OCI-LY7 (cell line): ENCODE measurements at regions not wholly inside any gene's neighbourhood (a gene's known extent, or its start where the extent isn't known, plus 50 kb on each side); places are given as distances from the start of the nearest gene placed in this dataset.

Experiments
- BruUV-seq: library from RNA; stranded (reverse); fragments of 400-500 nt; replicated peaks from 2 replicates; lab custom pipeline; 2021; lab: Mats Ljungman, UMichigan
- CTCF ChIA-PET: fragments of 300-600 bp; sonication (Branson Sonifier 250); formaldehyde crosslinking; loops from one replicate; lab custom pipeline; 2022; ENCODE audit warnings: antibody characterized with exemption; ENCODE audit not compliant: unreplicated experiment; lab: Charles Lee
- POLR2A ChIA-PET: fragments of 300-600 bp; sonication (Branson Sonifier 250); formaldehyde crosslinking; loops from one replicate; lab custom pipeline; 2022; ENCODE audit warnings: antibody characterized with exemption; lab: Charles Lee
- DNase-seq: peaks from one replicate; pipeline ENCODE4 v3.0.0-alpha.2; 2015; ENCODE audit warnings: low spot score
- H2AFZ ChIP-seq: fragments of 200-600 bp; sonication (generic), shearing (Covaris generic); 2 replicates; pipeline ENCODE4 v1.6.1; 2014; ENCODE audit warnings: mild to moderate bottlenecking, antibody characterized with exemption, low read length, moderate library complexity
- H3K27ac ChIP-seq: fragments of 200-600 bp; sonication (generic); 2 replicates; pipeline ENCODE4 v1.5.1; 2014; ENCODE audit warnings: mixed run types, low read depth, mild to moderate bottlenecking, moderate library complexity, low read length, inconsistent platforms; ENCODE audit not compliant: poor library complexity, severe bottlenecking
- H3K36me3 ChIP-seq: fragments of 200-600 bp; sonication (generic); 2 replicates; pipeline ENCODE4 v1.6.1; 2014; ENCODE audit warnings: mild to moderate bottlenecking, antibody characterized with exemption, low read length, moderate library complexity, mixed read lengths; ENCODE audit not compliant: insufficient read depth
- H3K4me1 ChIP-seq: fragments of 200-600 bp; sonication (generic); 2 replicates; pipeline ENCODE4 v1.5.1; 2014; ENCODE audit warnings: mild to moderate bottlenecking, low read length; ENCODE audit not compliant: insufficient read depth, poor library complexity, severe bottlenecking
- H3K4me2 ChIP-seq: fragments of 200-600 bp; sonication (generic); 2 replicates; pipeline ENCODE4 v1.6.1; 2014; ENCODE audit warnings: mild to moderate bottlenecking, low read length
- H3K4me3 ChIP-seq: fragments of 200-600 bp; sonication (generic); 2 replicates; pipeline ENCODE4 v1.5.1; 2014; ENCODE audit warnings: mild to moderate bottlenecking, low read depth, low read length; ENCODE audit not compliant: poor library complexity, severe bottlenecking
- H3K79me2 ChIP-seq: fragments of 200-600 bp; sonication (generic); 2 replicates; pipeline ENCODE4 v1.6.1; 2016; ENCODE audit warnings: low read depth, mild to moderate bottlenecking, low read length, moderate library complexity, mixed read lengths; ENCODE audit not compliant: insufficient read depth
- H3K9me2 ChIP-seq: fragments of 200-600 bp; sonication (generic); 2 replicates; pipeline ENCODE4 v1.6.1; 2016; ENCODE audit warnings: mild to moderate bottlenecking, low read length, mixed read lengths; ENCODE audit not compliant: insufficient read depth
- H3K9me3 ChIP-seq: fragments of 200-600 bp; sonication (generic); 2 replicates; pipeline ENCODE4 v1.6.1; 2014; ENCODE audit warnings: mild to moderate bottlenecking, mixed run types, low read length, mixed read lengths
- H4K20me1 ChIP-seq: fragments of 200-600 bp; sonication (generic); 2 replicates; pipeline ENCODE4 v1.6.1; 2014; ENCODE audit warnings: mild to moderate bottlenecking, antibody characterized with exemption, low read length, moderate library complexity, mixed read lengths; ENCODE audit not compliant: insufficient read depth
- CTCF ChIP-seq: fragments of 200-600 bp; sonication (generic); conservative IDR thresholded peaks from 2 replicates; pipeline ENCODE4 v1.5.1; 2014; ENCODE audit warnings: mild to moderate bottlenecking, antibody characterized with exemption, low read length, moderate library complexity, mixed read lengths
- EZH2phosphoT487 ChIP-seq: fragments of 200-600 bp; sonication (generic); IDR thresholded peaks from 2 replicates; pipeline ENCODE4 v1.6.1; 2018; ENCODE audit warnings: low read depth, borderline replicate concordance, mild to moderate bottlenecking, mixed run types, antibody characterized with exemption, low read length, moderate library complexity, mixed read lengths
- intact Hi-C: fragments of 100-400 bp; cut with micrococcal nuclease; formaldehyde crosslinking; loops from one replicate; pipeline ENCODE4 v1.10.0; 2022; ENCODE audit not compliant: unreplicated experiment

DNA sequence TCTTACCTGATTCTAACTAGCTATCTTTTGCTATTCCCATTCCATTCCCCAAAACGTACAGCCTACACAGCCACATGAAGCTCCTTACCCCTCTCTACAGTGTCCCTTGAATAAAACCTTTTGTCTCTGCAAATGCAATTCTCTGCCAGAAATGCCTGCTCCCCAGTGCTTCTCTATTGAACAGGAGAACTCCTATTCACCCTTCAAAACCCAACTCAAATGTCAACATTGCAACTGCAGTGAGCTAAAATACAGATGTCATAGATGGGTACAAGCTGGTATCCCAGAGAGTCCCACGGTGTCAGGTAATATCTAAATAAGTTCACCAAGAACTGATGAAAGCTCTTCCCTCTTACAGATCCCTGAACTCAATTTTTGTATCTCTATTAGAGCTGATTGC, 421.7 kb downstream of the INSC start:
- no TSS peak for BruUV-seq
- intact Hi-C loops: no loop called here
- no peaks in the 10 kb centered on the region for H3K4me1 ChIP-seq
- TF ChIP-seq EZH2phosphoT487 (no peak), CTCF (no peak)
- H3K36me3 ChIP-seq: no peaks in the 10 kb centered on the region
- H4K20me1 ChIP-seq: no peaks in the 10 kb centered on the region
- no peak overlapping the region for H3K4me3 ChIP-seq
- no peaks in the 10 kb centered on the region for H3K79me2 ChIP-seq
- H3K9me3 ChIP-seq: no peaks in the 10 kb centered on the region
- H3K27ac ChIP-seq: no peak overlapping the region
- no peak for DNase-seq
- H3K4me2 ChIP-seq: no peak overlapping the region
- H2AFZ ChIP-seq: no peak overlapping the region
- no peaks in the 10 kb centered on the region for H3K9me2 ChIP-seq
- POLR2A ChIA-PET: interaction anchor here (0.5 kb wide), 1 partner anchor 10 kb away, joined by 3 read pairs; no protein-coding TSS in a partner anchor
- CTCF ChIA-PET: no interaction called here

- H3K4me2 ChIP-seq: no peak overlapping the region
- no peaks in the 10 kb centered on the region for H3K9me3 ChIP-seq
- H3K4me1 ChIP-seq: no peaks in the 10 kb centered on the region
- no peak overlapping the region for H2AFZ ChIP-seq
- no peak for TF ChIP-seq CTCF
- TF ChIP-seq EZH2phosphoT487: no peak
- CTCF ChIA-PET: no interaction called here
- no peaks in the 10 kb centered on the region for H3K79me2 ChIP-seq
- H3K36me3 ChIP-seq: no peaks in the 10 kb centered on the region
- intact Hi-C loops: no loop called here
- H3K27ac ChIP-seq: no peak overlapping the region
- no TSS peak for BruUV-seq
- POLR2A ChIA-PET: interaction anchor here (0.6 kb wide), 1 partner anchor 362 kb away, joined by 3 read pairs; no protein-coding TSS in a partner anchor
- no peak for DNase-seq
- no peak overlapping the region for H3K4me3 ChIP-seq
- H4K20me1 ChIP-seq: no peaks in the 10 kb centered on the region
- no peaks in the 10 kb centered on the region for H3K9me2 ChIP-seq
Measured at GRCh38 chr11:15539645-15540044, 424.9 kb downstream of the INSC start.

DNA sequence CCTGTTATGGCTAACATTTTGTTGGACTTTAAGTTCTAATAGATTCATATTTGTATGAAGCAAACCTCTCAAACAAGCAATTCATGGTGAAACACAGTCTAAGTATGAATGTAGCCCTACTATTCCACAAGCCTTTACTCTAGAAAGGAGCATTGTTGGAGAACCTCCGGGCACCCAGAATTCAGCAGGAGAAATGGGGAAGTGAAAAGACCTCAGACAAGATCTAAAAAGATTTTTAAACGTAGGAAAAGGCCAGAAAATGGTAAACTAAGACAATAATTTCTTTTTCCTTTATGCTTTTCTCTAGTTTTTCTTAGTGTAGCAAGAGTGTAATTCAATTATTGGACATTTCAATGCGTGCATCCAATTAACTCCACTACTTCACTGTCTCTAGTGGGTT, 426.4 kb downstream of the INSC start:
- H2AFZ ChIP-seq: no peak overlapping the region
- CTCF ChIA-PET: no interaction called here
- no peaks in the 10 kb centered on the region for H3K4me1 ChIP-seq
- POLR2A ChIA-PET: interaction anchor here (0.6 kb wide), 1 partner anchor 114 kb away, joined by 3 read pairs; no protein-coding TSS in a partner anchor
- no TSS peak for BruUV-seq
- H3K4me3 ChIP-seq: no peak overlapping the region
- no peak overlapping the region for H3K4me2 ChIP-seq
- no peaks in the 10 kb centered on the region for H3K9me2 ChIP-seq
- no peak overlapping the region for H3K27ac ChIP-seq
- DNase-seq: no peak
- TF ChIP-seq EZH2phosphoT487 (no peak), CTCF (no peak)
- H3K36me3 ChIP-seq: no peaks in the 10 kb centered on the region
- no peaks in the 10 kb centered on the region for H3K9me3 ChIP-seq
- intact Hi-C loops: no loop called here
- no peaks in the 10 kb centered on the region for H3K79me2 ChIP-seq
- no peaks in the 10 kb centered on the region for H4K20me1 ChIP-seq
